ENCODE measurements at regions not wholly inside any gene's neighbourhood (a gene's known extent, or its start where the extent isn't known, plus 50 kb on each side); places are given as distances from the start of the nearest gene placed in this dataset.
"Not testable (repeated sequence)": the region's sequence is repeated elsewhere in the genome, so short reads cannot be mapped to it uniquely, and the experiment has no call there.

DNA sequence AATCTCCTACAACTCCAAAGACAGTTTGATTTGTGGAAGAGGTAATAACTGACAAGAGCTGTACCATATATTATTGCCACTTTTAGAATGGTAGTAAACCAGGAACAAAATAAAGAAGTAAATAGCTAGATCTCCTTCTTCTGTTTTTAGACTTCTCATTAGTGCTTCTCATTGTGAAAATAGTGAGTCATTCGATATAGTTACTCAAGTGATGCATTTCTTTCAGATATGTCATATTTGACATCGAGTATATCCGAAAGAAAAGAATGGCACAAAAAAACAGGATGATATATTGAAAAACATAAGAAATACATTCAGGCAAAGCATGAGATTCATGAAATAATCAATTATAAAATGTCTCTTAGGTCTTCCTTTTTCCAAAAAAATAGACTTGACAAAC lies 1346.1 kb downstream of the BRINP3 start:
- no peak overlapping the region for H2AFZ ChIP-seq (ENCODE audit: low read depth, low read length)
- no peak overlapping the region for H3K4me2 ChIP-seq (ENCODE audit: low read length)
- H3K9ac ChIP-seq (ENCODE audit: low read length): no peak overlapping the region
- H3K36me3 ChIP-seq (replicated peaks; ENCODE audit: low read depth, low read length): no peaks in the 10 kb centered on the region
- H3K79me2 ChIP-seq (ENCODE audit: low read length): no peaks in the 10 kb centered on the region
- H4K20me1 ChIP-seq (ENCODE audit: insufficient read depth, low read length): no peaks in the 10 kb centered on the region
- no peaks in the 10 kb centered on the region for H3K27me3 ChIP-seq (ENCODE audit: low read depth, low read length)
- H3K4me1 ChIP-seq (ENCODE audit: low read length): no peaks in the 10 kb centered on the region
- no peaks in the 10 kb centered on the region for H3K9me3 ChIP-seq (ENCODE audit: insufficient read depth, low read length)
- no peak overlapping the region for H3K27ac ChIP-seq (ENCODE audit: low read length)
- TF ChIP-seq, protein P1, sequence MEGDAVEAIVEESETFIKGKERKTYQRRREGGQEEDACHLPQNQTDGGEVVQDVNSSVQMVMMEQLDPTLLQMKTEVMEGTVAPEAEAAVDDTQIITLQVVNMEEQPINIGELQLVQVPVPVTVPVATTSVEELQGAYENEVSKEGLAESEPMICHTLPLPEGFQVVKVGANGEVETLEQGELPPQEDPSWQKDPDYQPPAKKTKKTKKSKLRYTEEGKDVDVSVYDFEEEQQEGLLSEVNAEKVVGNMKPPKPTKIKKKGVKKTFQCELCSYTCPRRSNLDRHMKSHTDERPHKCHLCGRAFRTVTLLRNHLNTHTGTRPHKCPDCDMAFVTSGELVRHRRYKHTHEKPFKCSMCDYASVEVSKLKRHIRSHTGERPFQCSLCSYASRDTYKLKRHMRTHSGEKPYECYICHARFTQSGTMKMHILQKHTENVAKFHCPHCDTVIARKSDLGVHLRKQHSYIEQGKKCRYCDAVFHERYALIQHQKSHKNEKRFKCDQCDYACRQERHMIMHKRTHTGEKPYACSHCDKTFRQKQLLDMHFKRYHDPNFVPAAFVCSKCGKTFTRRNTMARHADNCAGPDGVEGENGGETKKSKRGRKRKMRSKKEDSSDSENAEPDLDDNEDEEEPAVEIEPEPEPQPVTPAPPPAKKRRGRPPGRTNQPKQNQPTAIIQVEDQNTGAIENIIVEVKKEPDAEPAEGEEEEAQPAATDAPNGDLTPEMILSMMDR (IDR thresholded peaks at IDR 0.05; ENCODE audit: low read depth, low read length): no peak
- no peak for TF ChIP-seq EZH2phosphoT487 (IDR thresholded peaks at IDR 0.05; ENCODE audit: low read depth)
- no peak overlapping the region for H3K4me3 ChIP-seq (ENCODE audit: low read length)

DNA sequence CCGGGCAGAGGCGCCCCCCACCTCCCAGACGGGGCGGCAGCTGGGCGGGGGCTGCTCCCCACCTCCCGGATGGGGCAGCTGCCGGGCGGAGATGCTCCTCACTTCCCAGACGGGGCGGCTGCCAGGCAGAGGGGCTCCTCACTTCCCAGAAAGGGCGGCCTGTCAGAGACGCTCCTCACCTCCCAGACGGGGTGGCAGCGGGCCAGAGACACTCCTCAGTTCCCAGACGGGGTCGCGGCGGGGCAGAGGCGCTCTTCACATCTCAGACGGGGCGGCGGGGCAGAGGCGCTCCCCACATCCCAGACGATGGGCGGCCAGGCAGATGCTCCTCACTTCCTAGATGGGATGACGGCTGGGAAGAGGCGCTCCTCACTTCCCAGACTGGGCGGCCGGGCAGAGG lies 1337.9 kb downstream of the BRINP3 start:
- not testable (repeated sequence) for H3K36me3 ChIP-seq (replicated peaks; ENCODE audit: low read depth, low read length); H2AFZ ChIP-seq (ENCODE audit: low read depth, low read length); H3K9me3 ChIP-seq (ENCODE audit: insufficient read depth, low read length); H3K4me2 ChIP-seq (ENCODE audit: low read length); H3K27ac ChIP-seq (ENCODE audit: low read length); H3K9ac ChIP-seq (ENCODE audit: low read length); H3K27me3 ChIP-seq (ENCODE audit: low read depth, low read length); H3K4me3 ChIP-seq (ENCODE audit: low read length); H3K79me2 ChIP-seq (ENCODE audit: low read length); H4K20me1 ChIP-seq (ENCODE audit: insufficient read depth, low read length); H3K4me1 ChIP-seq (ENCODE audit: low read length)

DNA sequence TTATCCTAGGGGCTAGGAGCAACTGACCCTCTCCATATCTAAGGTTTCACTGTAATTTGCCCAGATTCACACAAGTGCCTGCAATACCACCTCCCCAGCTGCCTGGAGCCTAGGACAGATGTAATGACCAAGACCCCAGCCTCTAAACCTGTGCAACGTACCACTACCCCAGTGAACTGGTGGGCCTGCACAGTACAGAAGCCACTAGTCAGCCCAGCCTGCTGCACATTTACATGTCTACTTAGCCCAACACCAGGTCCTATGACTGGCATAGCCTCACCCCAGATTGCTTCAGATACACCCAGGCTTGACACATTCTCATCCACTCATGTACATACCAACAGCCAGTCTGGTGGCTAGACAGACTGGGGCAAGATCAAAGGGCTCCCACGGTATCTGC lies 1336.6 kb downstream of the BRINP3 start:
- Histone ChIP-seq H3K9ac (ENCODE audit: low read length) (no peak overlapping the region), H4K20me1 (ENCODE audit: insufficient read depth, low read length) (no peaks in the 10 kb centered on the region), H3K4me3 (ENCODE audit: low read length) (no peak overlapping the region), H2AFZ (ENCODE audit: low read depth, low read length) (no peak overlapping the region), H3K36me3 (replicated peaks; ENCODE audit: low read depth, low read length) (no peaks in the 10 kb centered on the region), H3K9me3 (ENCODE audit: insufficient read depth, low read length) (no peaks in the 10 kb centered on the region), H3K4me2 (ENCODE audit: low read length) (no peak overlapping the region), H3K4me1 (ENCODE audit: low read length) (no peaks in the 10 kb centered on the region), H3K27ac (ENCODE audit: low read length) (no peak overlapping the region), H3K79me2 (ENCODE audit: low read length) (no peaks in the 10 kb centered on the region), H3K27me3 (ENCODE audit: low read depth, low read length) (no peaks in the 10 kb centered on the region)
- no peak for TF ChIP-seq EZH2phosphoT487 (IDR thresholded peaks at IDR 0.05; ENCODE audit: low read depth)
- TF ChIP-seq, protein P1 (IDR thresholded peaks at IDR 0.05; ENCODE audit: low read depth, low read length): no peak

DNA sequence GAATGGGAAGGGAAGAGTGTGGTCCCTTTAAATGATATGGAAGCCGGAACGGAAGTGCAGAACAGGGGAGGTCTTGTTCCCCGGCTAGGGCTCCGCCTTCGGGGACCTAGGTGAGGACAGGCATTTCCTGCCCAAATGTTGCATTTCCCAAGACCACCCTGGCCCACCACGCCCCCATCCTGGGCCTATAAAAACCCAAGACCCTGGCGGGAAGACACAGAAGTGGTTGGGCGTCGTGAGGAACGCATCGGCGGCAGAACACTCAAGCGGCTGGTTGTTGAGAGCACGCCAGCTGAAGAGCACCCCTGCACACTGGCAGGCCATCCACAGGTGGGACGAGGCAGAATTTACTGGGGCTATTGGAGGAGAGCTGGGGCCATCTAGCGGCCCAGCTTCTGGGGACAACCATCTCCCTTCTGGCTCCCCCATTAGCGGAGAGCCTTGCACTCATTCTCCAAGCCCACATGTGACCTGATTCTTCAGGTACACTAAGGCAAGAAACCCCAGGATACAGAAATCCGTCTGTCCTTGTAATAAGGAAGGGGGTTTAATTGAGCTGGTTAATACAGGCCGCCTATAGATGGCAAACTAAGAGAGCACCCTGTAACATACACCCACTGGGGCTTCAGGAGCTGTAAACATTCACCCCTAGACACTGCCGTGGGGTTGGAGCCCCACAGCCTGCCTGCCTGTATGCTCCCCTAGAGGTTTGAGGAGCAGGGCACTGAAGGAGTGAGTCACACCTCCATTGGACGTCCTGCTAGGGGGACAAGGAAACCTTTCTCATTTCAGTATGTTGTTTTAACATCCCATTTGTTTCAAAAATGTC lies 1327.9 kb downstream of the BRINP3 start:
- Histone ChIP-seq H3K36me3 (replicated peaks; ENCODE audit: low read depth, low read length) (no peaks in the 10 kb centered on the region), H3K4me3 (ENCODE audit: low read length) (no peak overlapping the region), H3K79me2 (ENCODE audit: low read length) (no peaks in the 10 kb centered on the region), H3K4me1 (ENCODE audit: low read length) (no peaks in the 10 kb centered on the region), H3K9me3 (ENCODE audit: insufficient read depth, low read length) (no peaks in the 10 kb centered on the region), H3K9ac (ENCODE audit: low read length) (no peak overlapping the region), H3K4me2 (ENCODE audit: low read length) (no peak overlapping the region), H2AFZ (ENCODE audit: low read depth, low read length) (no peak overlapping the region), H3K27me3 (ENCODE audit: low read depth, low read length) (no peaks in the 10 kb centered on the region), H4K20me1 (ENCODE audit: insufficient read depth, low read length) (no peaks in the 10 kb centered on the region), H3K27ac (ENCODE audit: low read length) (no peak overlapping the region)
- no peak for TF ChIP-seq EZH2phosphoT487 (IDR thresholded peaks at IDR 0.05; ENCODE audit: low read depth)
- TF ChIP-seq, protein P1 (IDR thresholded peaks at IDR 0.05; ENCODE audit: low read depth, low read length): no peak

Measured in OCI-LY3 (cell line).